Lung (tissue), 11 donors: ENCODE measurements at regions not wholly inside any gene's neighbourhood (a gene's known extent, or its start where the extent isn't known, plus 50 kb on each side); places are given as distances from the start of the nearest gene placed in this dataset.

Experiments
- ATAC-seq: fragments of 200-7000 bp; cut with Tn5 transposase; one replicate; pipeline ENCODE4 v1.9.1; 2020; ENCODE audit warnings: moderate number of reproducible peaks; ENCODE audit not compliant: insufficient read depth, low FRiP score
- DNase-seq, 3 donors: peaks; one replicate each; pipeline ENCODE4 v3.0.0-alpha.2; 2013 to 2017
- H3K27ac ChIP-seq, 2 donors: one replicate each; pipeline ENCODE4 v1.5.1; 2013; ENCODE audit warnings: mild to moderate bottlenecking in 2 of 2, moderate library complexity in 2 of 2, control low read depth in 1 of 2, inconsistent platforms in 1 of 2, low read depth in 1 of 2, low read length in 1 of 2
- H3K27me3 ChIP-seq, 3 donors: one replicate each; pipeline ENCODE4 v1.5.1; 2013; ENCODE audit warnings: low read length in 2 of 3; ENCODE audit not compliant: control insufficient read depth in 3 of 3, insufficient read depth in 3 of 3
- H3K36me3 ChIP-seq, 4 donors: one replicate each; pipeline ENCODE4 v1.5.1; 2013; ENCODE audit warnings: low read length in 4 of 4, mild to moderate bottlenecking in 1 of 4, moderate library complexity in 1 of 4; ENCODE audit not compliant: control insufficient read depth in 4 of 4, insufficient read depth in 4 of 4
- H3K4me1 ChIP-seq, 5 donors: one replicate each; pipeline ENCODE4 v1.5.1; 2013; ENCODE audit warnings: low read length in 5 of 5, mild to moderate bottlenecking in 2 of 5, moderate library complexity in 1 of 5; ENCODE audit not compliant: control insufficient read depth in 5 of 5, insufficient read depth in 5 of 5
- H3K4me3 ChIP-seq: one replicate; pipeline ENCODE4 v1.5.1; 2013; ENCODE audit warnings: mild to moderate bottlenecking, control low read depth, moderate library complexity
- H3K9ac ChIP-seq, 2 donors: one replicate each; pipeline ENCODE4 v1.5.1; 2013; ENCODE audit warnings: low read length in 2 of 2, control low read depth in 1 of 2; ENCODE audit not compliant: insufficient read depth in 1 of 2
- H3K9me3 ChIP-seq, 4 donors: one replicate each; pipeline ENCODE4 v1.5.1; 2013; ENCODE audit warnings: low read length in 3 of 4, mild to moderate bottlenecking in 1 of 4, moderate library complexity in 1 of 4; ENCODE audit not compliant: control insufficient read depth in 4 of 4, insufficient read depth in 3 of 4
- WGBS, 2 donors: extraction: QIAGEN DNeasy Blood & Tissue Kit; methylation state at CpG; one replicate each; pipeline ENCODE4 v1.1.7; 2013; 5-methylcytosine and 5-hydroxymethylcytosine counted together
- TF ChIP-seq, protein P1 (sequence below): IDR thresholded peaks from 2 replicates; pipeline ENCODE4 v1.5.1; 2012; ENCODE audit warnings: mild to moderate bottlenecking; ENCODE audit errors: control extremely low read depth, extremely low read depth
- donor health status: control.
- donor health status: control.
- donor health status: Bipolar disorder and iron deficiency.
- donor health status: healthy.
- donor health status: DM: yes; HTN: yes; CAD: no.

DNA sequence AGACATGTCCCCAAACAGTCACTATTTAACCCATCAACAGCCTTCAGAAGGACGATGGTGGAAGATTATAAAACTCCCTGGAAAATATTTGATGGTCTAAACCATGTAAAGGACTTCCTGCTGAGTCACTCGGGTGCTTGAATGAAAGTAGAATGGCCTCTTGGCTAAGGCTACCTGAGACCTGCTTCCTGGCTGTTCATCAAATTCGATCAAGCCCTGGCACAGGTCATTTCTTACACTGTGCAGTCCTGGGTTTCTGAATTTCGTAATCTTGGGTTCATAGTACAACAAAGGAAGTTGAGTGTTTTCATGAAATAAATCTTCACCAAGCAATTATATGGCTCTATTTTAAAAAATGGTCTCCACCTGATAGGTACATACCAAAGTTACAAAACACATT, 260.3 kb upstream of the RNF32 start:
- TF ChIP-seq, protein P1, sequence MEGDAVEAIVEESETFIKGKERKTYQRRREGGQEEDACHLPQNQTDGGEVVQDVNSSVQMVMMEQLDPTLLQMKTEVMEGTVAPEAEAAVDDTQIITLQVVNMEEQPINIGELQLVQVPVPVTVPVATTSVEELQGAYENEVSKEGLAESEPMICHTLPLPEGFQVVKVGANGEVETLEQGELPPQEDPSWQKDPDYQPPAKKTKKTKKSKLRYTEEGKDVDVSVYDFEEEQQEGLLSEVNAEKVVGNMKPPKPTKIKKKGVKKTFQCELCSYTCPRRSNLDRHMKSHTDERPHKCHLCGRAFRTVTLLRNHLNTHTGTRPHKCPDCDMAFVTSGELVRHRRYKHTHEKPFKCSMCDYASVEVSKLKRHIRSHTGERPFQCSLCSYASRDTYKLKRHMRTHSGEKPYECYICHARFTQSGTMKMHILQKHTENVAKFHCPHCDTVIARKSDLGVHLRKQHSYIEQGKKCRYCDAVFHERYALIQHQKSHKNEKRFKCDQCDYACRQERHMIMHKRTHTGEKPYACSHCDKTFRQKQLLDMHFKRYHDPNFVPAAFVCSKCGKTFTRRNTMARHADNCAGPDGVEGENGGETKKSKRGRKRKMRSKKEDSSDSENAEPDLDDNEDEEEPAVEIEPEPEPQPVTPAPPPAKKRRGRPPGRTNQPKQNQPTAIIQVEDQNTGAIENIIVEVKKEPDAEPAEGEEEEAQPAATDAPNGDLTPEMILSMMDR, result no peak

DNA sequence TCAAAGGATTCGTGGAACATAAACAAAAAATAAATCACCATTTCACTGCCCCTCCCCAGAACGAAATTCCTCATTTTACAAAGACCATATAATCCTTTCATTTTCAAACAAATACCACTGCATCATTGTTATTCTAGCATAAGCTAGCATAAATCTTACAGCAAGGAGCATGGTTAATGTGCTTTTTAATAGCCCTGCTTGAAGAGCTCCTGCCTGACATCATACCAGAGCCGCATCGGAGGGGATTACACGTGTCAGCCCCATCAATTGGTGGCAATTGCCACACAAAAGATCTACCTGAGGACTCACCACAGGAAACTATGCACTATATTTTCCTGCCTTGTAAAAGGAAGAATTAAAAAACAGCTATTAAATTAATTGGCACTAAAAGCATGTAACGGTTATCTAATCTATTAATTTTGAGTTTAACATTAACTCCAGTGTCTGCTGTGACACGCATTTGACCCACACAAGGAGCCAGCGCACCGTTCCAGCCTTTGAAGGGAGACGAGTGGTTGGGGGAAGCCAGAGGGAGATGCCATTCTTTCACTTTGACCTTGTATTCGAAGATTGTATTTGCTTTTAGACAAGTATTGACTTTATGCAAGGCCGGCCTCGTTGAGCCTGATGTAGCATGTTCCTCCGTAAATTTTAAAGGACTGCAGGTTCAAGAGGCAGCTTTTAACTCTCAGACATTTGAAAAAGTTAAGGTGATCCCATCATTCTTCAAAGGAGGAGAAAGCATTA, 261.1 kb upstream of the RNF32 start:
- WGBS, 2 donors, result 58 to 71% methylated on average over 14 of the region's 14 CpGs

More for the DNA sequence above, 260.3 kb upstream of the RNF32 start:
- H3K9me3 ChIP-seq, result no peaks in the 10 kb centered on the region
- no peak overlapping the region for H3K27ac ChIP-seq
- no peak overlapping the region for H3K9ac ChIP-seq
- peaks cover 0 to 21% (median 0%) of the 10 kb centered on the region in 5 donors for H3K4me1 ChIP-seq
- ATAC-seq, result peak; percentile 70
- DNase-seq, result peak in 1 of 3 donors; percentile 5
- no peak overlapping the region for H3K4me3 ChIP-seq
- WGBS, 2 donors, result 42 to 51% methylated on average over 4 of the region's 4 CpGs
- H3K27me3 ChIP-seq, result no peaks in the 10 kb centered on the region
- H3K36me3 ChIP-seq, result no peaks in the 10 kb centered on the region

DNA sequence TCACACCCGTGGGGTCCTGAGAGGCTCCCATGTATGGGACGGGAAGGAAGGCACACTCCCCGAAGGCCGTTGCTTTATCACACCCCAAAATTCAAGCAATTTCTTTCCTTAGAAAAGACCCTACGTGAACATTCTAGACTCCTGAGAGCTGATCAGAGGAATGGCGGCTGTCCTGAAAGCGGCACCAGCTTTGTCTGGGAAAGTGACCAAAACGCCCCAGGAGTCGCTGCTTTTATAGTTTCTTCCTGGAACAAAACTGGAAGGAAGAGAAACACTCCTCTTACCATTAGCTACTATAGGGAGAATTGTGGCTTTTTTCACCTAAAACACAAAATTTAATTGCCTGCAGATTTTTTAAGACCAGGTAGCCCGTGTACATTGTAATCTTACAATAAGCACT, 261.8 kb upstream of the RNF32 start:
- H3K9me3 ChIP-seq, result no peaks in the 10 kb centered on the region
- ATAC-seq (no peak), DNase-seq (no peak)
- no peak overlapping the region for H3K9ac ChIP-seq
- WGBS, 2 donors, result 75 to 79% methylated on average over 10 of the region's 10 CpGs
- TF ChIP-seq, protein P1, result no peak
- H3K27ac ChIP-seq, result no peak overlapping the region
- no peaks in the 10 kb centered on the region for H3K36me3 ChIP-seq
- H3K27me3 ChIP-seq, result no peaks in the 10 kb centered on the region
- no peak overlapping the region for H3K4me3 ChIP-seq
- peaks cover 0 to 21% (median 0%) of the 10 kb centered on the region in 5 donors for H3K4me1 ChIP-seq

More for the DNA sequence above, 261.1 kb upstream of the RNF32 start:
- H3K27ac ChIP-seq, result no peak overlapping the region
- no peaks in the 10 kb centered on the region for H3K9me3 ChIP-seq
- peaks cover 0 to 21% (median 0%) of the 10 kb centered on the region in 5 donors for H3K4me1 ChIP-seq
- TF ChIP-seq, protein P1, result no peak
- no peak overlapping the region for H3K4me3 ChIP-seq
- H3K9ac ChIP-seq, result no peak overlapping the region
- peak; percentile 57 for ATAC-seq
- peak; percentile 42 to 46 (median 45) for DNase-seq
- H3K27me3 ChIP-seq, result no peaks in the 10 kb centered on the region
- H3K36me3 ChIP-seq, result no peaks in the 10 kb centered on the region
